Activated naive CD4-positive, alpha-beta T cell treated with anti-CD3 and anti-CD28 coated beads, Interleukin-2, amount 50 U/mL, for 24 hours (primary cell): ENCODE measurements at regions not wholly inside any gene's neighbourhood (a gene's known extent, or its start where the extent isn't known, plus 50 kb on each side); places are given as distances from the start of the nearest gene placed in this dataset.

Experiments used
- H3K27ac Mint-ChIP-seq: one replicate; pipeline ENCODE4 v1.8.0; 2021; ENCODE audit warnings: mild to moderate bottlenecking, mixed read lengths
- H3K27me3 Mint-ChIP-seq: one replicate; pipeline ENCODE4 v1.8.0; 2021; ENCODE audit warnings: mixed read lengths
- H3K36me3 Mint-ChIP-seq: one replicate; pipeline ENCODE4 v1.8.0; 2021; ENCODE audit warnings: mixed read lengths
- H3K4me1 Mint-ChIP-seq: one replicate; pipeline ENCODE4 v1.8.0; 2021; ENCODE audit warnings: mixed read lengths
- H3K4me3 Mint-ChIP-seq: one replicate; pipeline ENCODE4 v1.8.0; 2021; ENCODE audit warnings: mild to moderate bottlenecking, mixed read lengths
- H3K9me3 Mint-ChIP-seq: one replicate; pipeline ENCODE4 v1.8.0; 2021; ENCODE audit warnings: mixed read lengths

DNA sequence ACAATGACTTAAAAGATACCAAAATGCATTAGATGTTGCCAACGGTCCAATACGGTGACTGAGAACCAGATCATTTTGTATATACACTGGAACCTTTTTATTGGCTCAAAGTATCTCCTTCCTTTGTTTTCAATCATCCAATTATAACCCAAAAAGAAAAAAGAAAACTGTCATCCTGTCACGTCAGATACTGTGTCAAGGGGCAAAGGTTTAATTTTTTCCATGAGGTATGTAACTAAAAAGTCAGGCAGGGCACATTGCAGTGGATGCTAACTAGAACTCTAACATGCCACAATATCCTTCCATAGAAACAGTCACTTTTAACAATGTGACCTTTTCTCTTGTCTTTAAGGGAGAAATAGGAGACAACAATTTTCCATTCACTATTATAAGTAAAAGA lies 267.6 kb upstream of the NEBL start:
- Mint-ChIP-seq H3K4me3 (no peak overlapping the region), H3K4me1 (no peaks in the 10 kb centered on the region), H3K9me3 (peaks cover 6% of the 10 kb centered on the region), H3K27ac (no peak overlapping the region), H3K27me3 (peaks cover 4% of the 10 kb centered on the region), H3K36me3 (no peaks in the 10 kb centered on the region)

DNA sequence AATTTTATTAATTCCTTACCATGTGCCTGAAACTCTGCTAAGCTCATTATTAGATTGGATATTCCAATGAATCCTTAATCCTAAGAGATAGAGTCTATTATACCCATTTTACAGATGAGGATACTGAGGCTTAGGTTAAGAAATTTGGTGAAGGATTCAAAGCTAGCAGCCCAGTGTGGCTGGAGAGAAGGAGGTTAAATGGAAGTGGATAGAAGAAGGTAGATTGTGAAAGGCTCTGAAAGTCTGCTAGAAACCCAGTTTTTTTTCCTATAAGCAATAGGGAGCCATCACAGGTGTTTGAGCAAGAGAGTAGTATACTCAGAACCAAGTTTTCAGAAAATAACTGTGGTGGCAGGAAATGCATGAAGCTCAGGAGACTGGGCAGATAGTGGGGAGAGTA lies 265.8 kb upstream of the NEBL start:
- Mint-ChIP-seq H3K9me3 (peaks cover 6% of the 10 kb centered on the region), H3K27ac (no peak overlapping the region), H3K27me3 (peaks cover 3% of the 10 kb centered on the region), H3K36me3 (no peaks in the 10 kb centered on the region), H3K4me1 (no peaks in the 10 kb centered on the region), H3K4me3 (no peak overlapping the region)

DNA sequence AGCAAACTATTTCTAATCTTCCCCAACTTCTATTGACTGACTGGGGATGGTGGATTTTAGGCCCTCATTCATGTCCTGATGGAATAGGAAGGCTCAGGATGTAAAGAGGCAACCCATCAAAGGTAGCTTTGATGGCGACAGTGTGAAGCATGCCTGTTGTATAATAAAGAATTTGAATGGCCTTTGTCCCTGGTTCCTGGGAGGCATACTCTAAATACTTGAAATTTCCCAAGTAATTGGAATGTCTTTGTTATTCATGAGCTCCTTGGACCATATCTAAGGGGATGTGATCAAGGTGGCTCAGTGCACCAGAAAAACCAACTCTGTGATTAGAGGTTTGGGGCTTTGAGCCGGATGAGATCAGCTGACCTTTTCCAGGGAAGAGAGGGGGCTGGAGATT lies 264.5 kb upstream of the NEBL start:
- H3K9me3 Mint-ChIP-seq: peaks cover 6% of the 10 kb centered on the region
- H3K36me3 Mint-ChIP-seq: no peaks in the 10 kb centered on the region
- no peak overlapping the region for H3K27ac Mint-ChIP-seq
- no peaks in the 10 kb centered on the region for H3K4me1 Mint-ChIP-seq
- no peak overlapping the region for H3K4me3 Mint-ChIP-seq
- peaks cover 4% of the 10 kb centered on the region for H3K27me3 Mint-ChIP-seq

DNA sequence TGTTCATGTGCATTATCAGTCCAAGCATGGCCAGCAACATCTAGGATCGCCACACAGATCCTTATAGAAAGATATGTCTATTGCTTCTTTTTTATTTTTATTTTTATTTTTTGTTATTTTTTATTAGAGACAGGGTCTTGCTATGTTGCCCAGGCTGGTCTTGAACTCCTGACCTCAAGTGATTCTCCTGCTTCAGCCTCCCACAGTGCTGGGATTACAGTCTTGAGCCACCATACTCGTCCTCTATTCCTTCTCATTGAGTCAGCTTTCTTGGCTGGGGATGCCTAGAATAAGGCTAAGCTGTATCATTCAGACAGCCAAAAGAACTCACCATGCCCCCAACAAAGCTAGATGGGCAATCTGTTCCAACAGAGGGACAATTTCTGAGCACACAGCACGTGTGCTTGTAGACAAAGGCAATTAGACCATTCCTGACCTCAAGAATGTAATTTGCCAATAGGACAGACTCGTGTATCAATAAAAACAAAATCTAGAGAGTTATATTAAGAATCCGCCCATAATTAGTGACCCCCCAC lies 264.0 kb upstream of the NEBL start:
- H3K36me3 Mint-ChIP-seq: no peaks in the 10 kb centered on the region
- H3K4me1 Mint-ChIP-seq: no peaks in the 10 kb centered on the region
- H3K9me3 Mint-ChIP-seq: peaks cover 6% of the 10 kb centered on the region
- peaks cover 4% of the 10 kb centered on the region for H3K27me3 Mint-ChIP-seq
- H3K27ac Mint-ChIP-seq: no peak overlapping the region
- no peak overlapping the region for H3K4me3 Mint-ChIP-seq

DNA sequence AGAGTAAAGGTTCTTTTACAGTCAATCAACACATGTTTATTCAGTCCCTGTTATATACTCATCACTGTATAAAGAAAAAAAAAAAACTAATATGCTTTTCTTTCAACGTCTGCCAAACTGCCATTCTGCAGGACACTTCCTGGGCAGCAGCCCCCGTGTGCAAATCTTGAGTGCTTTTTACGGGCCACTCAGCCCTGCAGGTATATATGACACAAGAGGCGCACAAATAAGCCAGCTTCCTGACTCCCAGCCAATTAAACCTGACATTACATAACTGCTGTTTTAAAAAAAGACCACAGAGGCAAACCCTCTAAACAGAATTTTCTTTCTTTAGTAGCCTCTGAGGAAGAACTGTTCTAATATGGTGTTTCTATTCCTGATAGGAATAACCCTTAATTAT lies 263.0 kb upstream of the NEBL start:
- no peak overlapping the region for H3K4me3 Mint-ChIP-seq
- no peaks in the 10 kb centered on the region for H3K4me1 Mint-ChIP-seq
- H3K9me3 Mint-ChIP-seq: peaks cover 6% of the 10 kb centered on the region

DNA sequence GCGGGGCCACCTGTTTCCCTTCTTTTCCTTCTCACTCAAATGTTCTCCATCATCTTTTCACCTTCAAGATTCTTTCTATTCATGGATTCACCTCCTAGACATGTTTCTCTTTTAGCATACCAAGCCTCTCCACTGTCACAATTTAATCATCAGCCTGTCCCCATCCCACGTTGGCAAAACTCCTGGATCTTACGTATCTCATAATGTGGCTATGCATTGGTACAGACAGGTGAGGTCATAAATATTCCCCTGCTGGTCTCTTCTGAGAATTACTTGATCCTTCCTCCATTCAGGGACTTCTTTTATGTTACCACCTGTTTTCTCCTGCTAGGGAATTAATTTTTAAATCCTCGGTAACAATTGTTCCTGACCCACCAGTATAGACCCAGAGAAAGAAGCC lies 262.6 kb upstream of the NEBL start:
- no peaks in the 10 kb centered on the region for H3K36me3 Mint-ChIP-seq
- no peak overlapping the region for H3K4me3 Mint-ChIP-seq
- peaks cover 6% of the 10 kb centered on the region for H3K9me3 Mint-ChIP-seq
- H3K27me3 Mint-ChIP-seq: peaks cover 4% of the 10 kb centered on the region
- H3K4me1 Mint-ChIP-seq: no peaks in the 10 kb centered on the region
- H3K27ac Mint-ChIP-seq: no peak overlapping the region

More for the DNA sequence above, 263.0 kb upstream of the NEBL start:
- H3K36me3 Mint-ChIP-seq: no peaks in the 10 kb centered on the region
- peaks cover 4% of the 10 kb centered on the region for H3K27me3 Mint-ChIP-seq
- H3K27ac Mint-ChIP-seq: no peak overlapping the region

DNA sequence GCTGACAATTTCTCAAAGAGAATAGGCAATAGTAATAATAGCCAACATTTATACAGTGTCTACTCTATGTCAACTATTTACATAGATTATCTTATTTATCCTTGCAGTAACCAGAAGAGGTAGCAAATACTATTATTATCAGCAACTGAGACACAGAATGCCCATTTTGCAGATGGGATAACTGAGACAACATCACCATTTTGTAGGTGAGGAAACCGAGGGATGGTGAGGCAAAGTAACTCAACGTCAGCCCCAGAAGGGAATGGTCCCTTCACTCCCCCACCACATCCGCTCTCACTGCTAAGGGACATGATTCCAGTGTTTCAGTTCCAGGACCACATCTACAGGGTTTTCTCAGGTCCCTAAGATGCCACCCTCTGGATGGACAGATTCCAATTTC lies 261.2 kb upstream of the NEBL start:
- no peaks in the 10 kb centered on the region for H3K4me1 Mint-ChIP-seq
- H3K27me3 Mint-ChIP-seq: peaks cover 5% of the 10 kb centered on the region

DNA sequence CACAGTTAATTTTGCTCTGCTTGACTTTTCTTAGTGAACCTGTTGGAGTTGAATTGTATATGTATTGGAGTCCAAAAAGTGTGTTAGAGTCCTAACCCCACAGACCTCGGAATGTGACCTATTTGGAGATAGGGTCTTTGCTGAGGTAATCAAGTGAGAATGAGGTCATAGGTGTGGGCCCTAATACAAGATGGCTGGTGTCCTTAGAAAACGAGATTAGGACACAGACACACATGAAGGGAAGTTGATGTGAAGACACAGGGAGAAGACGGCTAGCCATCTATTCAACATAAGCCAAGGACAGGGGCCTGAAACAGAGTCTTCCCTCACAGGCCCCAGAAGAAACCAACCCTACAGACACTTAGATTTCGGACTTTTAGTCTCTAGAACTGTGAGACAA lies 260.6 kb upstream of the NEBL start:
- H3K27ac Mint-ChIP-seq: no peak overlapping the region
- H3K4me3 Mint-ChIP-seq: no peak overlapping the region
- no peaks in the 10 kb centered on the region for H3K4me1 Mint-ChIP-seq
- peaks cover 6% of the 10 kb centered on the region for H3K9me3 Mint-ChIP-seq
- no peaks in the 10 kb centered on the region for H3K36me3 Mint-ChIP-seq
- peaks cover 5% of the 10 kb centered on the region for H3K27me3 Mint-ChIP-seq

More for the DNA sequence above, 261.2 kb upstream of the NEBL start:
- no peak overlapping the region for H3K27ac Mint-ChIP-seq
- H3K36me3 Mint-ChIP-seq: no peaks in the 10 kb centered on the region
- peaks cover 6% of the 10 kb centered on the region for H3K9me3 Mint-ChIP-seq
- no peak overlapping the region for H3K4me3 Mint-ChIP-seq

DNA sequence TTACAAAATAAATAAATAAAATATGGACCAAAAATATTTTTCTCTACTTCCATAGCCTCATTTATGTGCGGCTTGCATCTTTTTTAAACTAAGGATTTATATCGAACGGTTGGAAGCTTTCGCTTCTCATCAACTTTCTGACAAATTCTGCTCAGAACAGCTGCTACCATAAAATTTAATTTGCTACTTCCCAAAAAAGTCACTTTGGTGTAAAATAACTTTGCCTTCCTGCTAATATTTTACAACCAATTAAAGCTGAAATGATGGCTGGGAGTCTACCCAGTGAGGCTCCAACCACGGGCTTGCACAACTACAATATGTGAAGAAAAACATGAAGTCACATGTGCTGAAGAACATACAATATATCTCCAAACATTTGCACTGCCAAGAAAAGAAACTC lies 253.1 kb upstream of the NEBL start:
- Mint-ChIP-seq H3K4me3 (no peak overlapping the region), H3K36me3 (no peaks in the 10 kb centered on the region), H3K27ac (no peak overlapping the region), H3K27me3 (peaks cover 6% of the 10 kb centered on the region), H3K9me3 (no peaks in the 10 kb centered on the region), H3K4me1 (no peaks in the 10 kb centered on the region)

DNA sequence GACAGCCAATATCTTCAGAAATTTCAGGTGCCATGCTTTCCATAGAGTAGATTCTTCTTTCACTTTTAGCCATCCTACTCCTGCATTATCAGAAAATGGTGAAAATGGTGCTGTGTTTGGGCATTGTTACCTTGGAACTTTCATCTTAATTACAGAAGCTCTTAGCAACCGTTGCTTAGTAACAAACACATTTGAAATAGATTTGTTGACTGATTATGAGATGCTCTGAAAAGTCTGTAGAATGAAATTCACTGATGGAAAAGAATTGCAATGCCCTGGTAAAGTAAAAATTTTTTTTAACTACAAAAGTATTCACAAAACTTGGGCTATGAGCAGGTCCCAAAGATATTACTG lies 249.3 kb upstream of the NEBL start:
- Mint-ChIP-seq H3K4me3 (no peak overlapping the region), H3K36me3 (no peaks in the 10 kb centered on the region), H3K27ac (no peak overlapping the region), H3K4me1 (no peaks in the 10 kb centered on the region), H3K27me3 (no peaks in the 10 kb centered on the region), H3K9me3 (no peaks in the 10 kb centered on the region)

DNA sequence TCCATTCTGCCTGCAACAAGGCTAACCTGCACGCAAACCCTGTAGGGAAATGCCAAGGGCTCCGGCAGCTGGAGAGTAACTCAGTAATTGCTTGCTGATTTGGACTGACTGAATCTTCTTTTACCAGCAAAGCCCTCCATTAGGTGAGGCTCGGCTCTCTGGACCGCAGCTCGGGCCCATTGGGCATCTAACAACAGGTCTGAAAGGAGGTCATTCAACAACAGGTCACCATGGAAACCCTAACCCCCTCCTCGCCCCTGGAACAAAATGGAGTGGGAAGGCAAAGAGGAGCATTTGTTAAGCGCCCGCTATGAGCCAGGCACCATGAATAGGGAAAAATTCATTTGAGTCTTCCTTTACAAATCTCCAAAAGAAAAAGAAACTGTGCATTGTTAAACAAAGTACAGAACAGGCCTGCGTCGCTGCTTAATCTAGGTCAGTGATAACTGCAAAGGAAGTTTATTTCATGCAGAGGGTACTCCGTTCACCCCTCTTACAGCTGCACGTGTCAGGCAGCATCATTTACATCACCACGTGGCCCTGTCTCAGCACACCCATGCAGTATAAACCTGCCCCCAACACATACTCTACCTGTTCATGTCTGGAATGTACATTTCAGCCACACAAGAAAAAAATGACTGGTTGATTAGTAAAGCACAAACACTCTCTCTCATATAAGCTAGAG lies 248.8 kb upstream of the NEBL start:
- Mint-ChIP-seq H3K9me3 (no peaks in the 10 kb centered on the region), H3K36me3 (no peaks in the 10 kb centered on the region), H3K27ac (no peak overlapping the region), H3K27me3 (no peaks in the 10 kb centered on the region), H3K4me1 (no peaks in the 10 kb centered on the region), H3K4me3 (no peak overlapping the region)

DNA sequence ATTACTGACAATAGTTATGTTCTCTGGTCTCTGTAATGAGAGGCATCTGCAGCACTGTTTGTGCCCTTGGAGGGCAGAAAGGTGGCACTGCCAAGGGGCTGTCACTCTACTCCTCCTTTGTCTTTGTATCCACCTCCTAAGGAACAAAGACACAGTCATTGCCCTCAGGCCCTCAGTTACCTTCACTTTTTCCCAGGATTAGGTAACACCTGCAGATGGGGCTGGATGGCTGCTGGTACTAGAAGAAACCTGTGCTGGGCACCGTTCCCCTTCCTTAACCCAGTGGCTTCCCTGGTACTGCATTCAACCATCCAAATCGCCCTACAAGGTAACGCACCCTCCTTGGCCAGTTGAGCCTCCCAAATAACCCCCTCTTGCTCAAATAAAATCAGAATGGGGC lies 246.9 kb upstream of the NEBL start:
- Mint-ChIP-seq H3K4me3 (no peak overlapping the region), H3K27ac (no peak overlapping the region)

DNA sequence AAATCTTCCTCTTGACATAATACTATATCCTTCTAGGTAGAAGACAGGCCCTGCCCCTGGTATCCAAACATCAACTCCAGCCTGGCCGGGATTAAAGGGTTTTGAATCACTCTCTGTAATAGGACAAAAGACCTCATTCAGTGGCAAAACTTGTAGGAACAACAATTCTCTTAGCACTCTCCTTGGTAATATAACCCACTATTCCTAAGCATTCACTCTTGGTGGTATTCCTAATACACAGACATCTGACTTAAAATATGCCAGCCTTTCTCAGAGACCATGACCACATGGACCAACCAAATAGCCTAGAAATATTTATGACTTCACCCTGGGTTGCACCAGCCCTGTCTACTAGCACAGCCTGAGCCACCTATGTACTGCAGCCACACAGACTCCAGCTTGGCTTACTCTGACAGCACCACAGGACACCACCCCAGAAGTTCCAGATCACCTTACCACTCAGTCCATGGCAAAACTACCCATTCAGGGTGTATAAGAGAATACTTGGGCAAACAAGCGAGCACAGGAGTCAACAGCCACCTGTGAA lies 244.9 kb upstream of the NEBL start:
- H3K27ac Mint-ChIP-seq: no peak overlapping the region
- peaks cover 3% of the 10 kb centered on the region for H3K27me3 Mint-ChIP-seq
- H3K36me3 Mint-ChIP-seq: no peaks in the 10 kb centered on the region
- no peaks in the 10 kb centered on the region for H3K4me1 Mint-ChIP-seq
- no peak overlapping the region for H3K4me3 Mint-ChIP-seq
- H3K9me3 Mint-ChIP-seq: no peaks in the 10 kb centered on the region

More for the DNA sequence above, 246.9 kb upstream of the NEBL start:
- Mint-ChIP-seq H3K9me3 (no peaks in the 10 kb centered on the region), H3K36me3 (no peaks in the 10 kb centered on the region), H3K27me3 (peaks cover 1% of the 10 kb centered on the region), H3K4me1 (no peaks in the 10 kb centered on the region)

DNA sequence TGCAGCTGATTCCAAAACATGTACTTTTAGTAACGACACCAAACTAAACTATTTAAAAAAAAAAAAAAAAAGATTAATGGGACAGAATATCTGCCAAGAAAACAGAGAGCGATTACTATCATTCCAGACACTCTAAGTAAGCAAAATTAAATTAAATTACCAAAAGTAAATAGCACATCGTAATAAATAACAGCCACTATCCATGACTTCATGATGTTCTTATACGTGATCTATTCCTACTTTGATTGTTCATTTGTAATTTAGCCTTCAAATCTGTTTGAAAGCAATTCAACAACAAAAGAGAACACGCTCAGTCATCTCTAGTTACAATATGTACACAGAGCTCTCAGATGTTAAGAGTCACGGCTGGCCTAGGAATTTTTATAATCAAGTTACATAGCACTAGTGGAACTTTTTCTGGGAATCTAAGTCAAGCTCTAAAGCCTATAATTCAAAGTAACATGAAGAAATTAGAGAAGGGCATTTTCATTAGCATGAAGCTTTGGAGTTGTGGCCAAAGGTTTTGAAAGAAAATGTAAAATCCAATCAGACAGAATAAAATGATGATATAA lies 241.7 kb upstream of the NEBL start:
- H3K27ac Mint-ChIP-seq: no peak overlapping the region
- H3K27me3 Mint-ChIP-seq: peaks cover 11% of the 10 kb centered on the region
- no peak overlapping the region for H3K4me3 Mint-ChIP-seq
- no peaks in the 10 kb centered on the region for H3K4me1 Mint-ChIP-seq
- no peaks in the 10 kb centered on the region for H3K36me3 Mint-ChIP-seq
- H3K9me3 Mint-ChIP-seq: no peaks in the 10 kb centered on the region

DNA sequence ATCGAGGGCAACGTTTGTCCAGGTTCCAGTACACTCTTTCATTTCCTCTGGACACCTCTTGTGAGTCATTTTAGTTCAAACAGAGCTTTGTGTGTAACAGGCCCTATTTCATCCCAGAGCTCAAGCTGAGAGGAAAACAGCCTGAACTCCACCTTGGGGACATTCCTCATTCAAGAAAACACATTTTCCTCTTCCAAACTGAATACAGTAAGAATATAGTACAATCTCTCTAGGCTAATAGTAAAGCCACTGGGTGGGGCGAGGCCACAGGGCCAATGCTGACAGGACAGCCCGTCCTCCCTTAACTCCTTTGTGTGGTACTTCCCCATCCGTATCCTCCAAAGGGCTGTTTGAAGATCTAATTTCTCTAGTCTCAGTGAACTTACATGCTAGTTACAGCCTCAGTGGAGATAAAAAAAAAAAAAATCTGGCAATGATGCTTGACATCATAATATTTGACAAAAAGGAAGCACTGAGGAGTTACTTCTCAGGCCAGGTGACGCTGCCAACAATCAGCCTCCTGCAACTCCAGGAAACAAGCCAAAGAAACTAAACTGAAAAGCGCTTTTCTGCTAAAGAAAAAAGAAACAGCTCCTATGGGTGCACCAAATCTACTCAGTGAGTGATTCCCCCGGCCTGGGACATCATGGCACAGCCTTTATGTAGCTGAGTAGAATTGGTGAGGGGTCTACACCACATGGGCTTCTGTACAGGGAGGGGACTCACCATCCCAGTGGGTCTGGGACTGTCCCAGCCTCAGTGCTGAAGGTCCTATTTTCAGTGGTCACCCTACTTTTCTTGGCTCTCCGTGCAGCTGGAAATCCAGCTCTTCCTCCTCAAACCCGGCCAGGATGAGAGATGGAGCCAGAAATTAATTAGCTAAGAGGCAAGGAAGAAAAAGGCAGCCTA lies 238.2 kb upstream of the NEBL start:
- Mint-ChIP-seq H3K4me1 (no peaks in the 10 kb centered on the region), H3K27me3 (peaks cover 11% of the 10 kb centered on the region), H3K4me3 (no peak overlapping the region), H3K9me3 (no peaks in the 10 kb centered on the region), H3K36me3 (no peaks in the 10 kb centered on the region), H3K27ac (no peak overlapping the region)

DNA sequence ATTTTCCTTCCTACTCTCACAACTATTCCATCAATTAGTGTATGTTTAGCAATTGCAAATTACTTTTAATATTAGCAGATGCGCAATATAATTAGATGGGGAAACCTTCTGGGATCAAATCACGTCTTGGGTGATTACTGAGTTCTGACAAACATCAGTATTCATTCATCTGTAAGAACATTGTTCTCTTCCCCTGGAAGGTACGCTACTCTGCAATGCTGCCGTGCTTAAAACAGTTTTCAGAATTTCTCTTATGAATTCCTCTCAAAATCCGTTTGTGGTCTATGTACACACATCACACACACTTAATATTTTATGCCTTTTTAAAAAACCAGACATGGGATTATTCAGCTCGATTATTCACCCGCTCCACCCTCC lies 237.5 kb upstream of the NEBL start:
- no peak overlapping the region for H3K27ac Mint-ChIP-seq
- no peak overlapping the region for H3K4me3 Mint-ChIP-seq
- peaks cover 11% of the 10 kb centered on the region for H3K27me3 Mint-ChIP-seq
- H3K9me3 Mint-ChIP-seq: peaks cover under 1% of the 10 kb centered on the region
- no peaks in the 10 kb centered on the region for H3K36me3 Mint-ChIP-seq
- H3K4me1 Mint-ChIP-seq: no peaks in the 10 kb centered on the region
